DMS79 (cell line): ENCODE measurements at regions not wholly inside any gene's neighbourhood (a gene's known extent, or its start where the extent isn't known, plus 50 kb on each side); places are given as distances from the start of the nearest gene placed in this dataset.
A peak's percentile ranks its signal among the peaks of the same experiment; 100 is the strongest.

Source experiments
- DNase-seq: peaks from one replicate; lab custom pipeline; 2025; lab: John Stamatoyannopoulos, UW

- no peak for DNase-seq
Observed at GRCh38 chr14:101045511-101045910, 142.0 kb upstream of the RTL1 start.

- no peak for DNase-seq
Observed at GRCh38 chr14:101046071-101046470, 142.5 kb upstream of the RTL1 start.

GRCh38 chr14:101047326-101047725, 143.8 kb upstream of the RTL1 start:
- DNase-seq: no peak

GRCh38 chr14:101048766-101049165, 145.2 kb upstream of the RTL1 start:
- no peak for DNase-seq

GRCh38 chr14:101049511-101049910, 146.0 kb upstream of the RTL1 start:
- no peak for DNase-seq

- DNase-seq: no peak
Observed at GRCh38 chr14:101049942-101050341, 146.4 kb upstream of the RTL1 start.

- DNase-seq: no peak
Observed at GRCh38 chr14:101050901-101051490, 147.5 kb upstream of the RTL1 start.

GRCh38 chr14:101054671-101055070, 151.1 kb upstream of the RTL1 start:
- no peak for DNase-seq

- DNase-seq: no peak
Observed at GRCh38 chr14:101055106-101055662, 151.7 kb upstream of the RTL1 start.

- no peak for DNase-seq
Observed at GRCh38 chr14:101055776-101056374, 152.4 kb upstream of the RTL1 start.

GRCh38 chr14:101056446-101056845, 152.9 kb upstream of the RTL1 start:
- no peak for DNase-seq

GRCh38 chr14:101057394-101057793, 153.9 kb upstream of the RTL1 start:
- DNase-seq: no peak

- DNase-seq: no peak
Observed at GRCh38 chr14:101058571-101058970, 155.0 kb upstream of the RTL1 start.

GRCh38 chr14:101060171-101060601, 156.7 kb upstream of the RTL1 start:
- no peak for DNase-seq

- no peak for DNase-seq
Observed at GRCh38 chr14:101061411-101062064, 158.0 kb upstream of the RTL1 start.

- no peak for DNase-seq
Observed at GRCh38 chr14:101062065-101062450, 158.5 kb upstream of the RTL1 start.

- DNase-seq: no peak
Observed at GRCh38 chr14:101062601-101063000, 159.1 kb upstream of the RTL1 start.

- no peak for DNase-seq
Observed at GRCh38 chr14:101063121-101063520, 159.6 kb upstream of the RTL1 start.

GRCh38 chr14:101064121-101064661, 160.7 kb upstream of the RTL1 start:
- DNase-seq: no peak

- DNase-seq: no peak
Observed at GRCh38 chr14:101064718-101065117, 161.2 kb upstream of the RTL1 start.

GRCh38 chr14:101065246-101065645, 161.7 kb upstream of the RTL1 start:
- peak; percentile 43 for DNase-seq

GRCh38 chr14:101065696-101066694, 162.5 kb upstream of the RTL1 start:
- no peak for DNase-seq
